Esophagus muscularis mucosa (tissue), 4 donors: ENCODE measurements at regions not wholly inside any gene's neighbourhood (a gene's known extent, or its start where the extent isn't known, plus 50 kb on each side); places are given as distances from the start of the nearest gene placed in this dataset.
A peak's percentile ranks its signal among the peaks of the same experiment; 100 is the strongest.

Source experiments
- DNase-seq: peaks from one replicate; pipeline ENCODE4 v3.0.0-alpha.2; 2017; ENCODE audit errors: extremely low spot score
- H3K27ac ChIP-seq, 4 donors: fragments of 200-600 bp; sonication (generic); replicated peaks in 1 of 4; 1 replicate in 3 of 4; 2 replicates in 1 of 4; pipeline ENCODE4 v1.5.1; 2016 to 2019; ENCODE audit warnings: mild to moderate bottlenecking in 1 of 4
- H3K27me3 ChIP-seq, 4 donors: fragments of 200-600 bp; sonication (generic); one replicate each; pipeline versions ENCODE4 v1.5.1 to v1.6.0; 2016 to 2019
- H3K36me3 ChIP-seq, 4 donors: fragments of 200-600 bp; sonication (generic); one replicate each; pipeline ENCODE4 v1.5.1; 2016 to 2019
- H3K4me1 ChIP-seq, 4 donors: fragments of 200-600 bp; sonication (generic); one replicate each; pipeline ENCODE4 v1.5.1; 2016 to 2019
- H3K4me3 ChIP-seq, 4 donors: fragments of 200-600 bp; sonication (generic); 1 replicate in 2 of 4; 2 replicates in 2 of 4; pipeline ENCODE4 v1.5.1; 2016 to 2019; ENCODE audit warnings: mild to moderate bottlenecking in 4 of 4, moderate library complexity in 1 of 4
- H3K9me3 ChIP-seq, 4 donors: fragments of 200-600 bp; sonication (generic); 1 replicate in 3 of 4; 2 replicates in 1 of 4; pipeline ENCODE4 v1.5.1; 2016 to 2019
- EP300 ChIP-seq: sonication (generic); formaldehyde crosslinking; IDR thresholded peaks from one replicate; pipeline ENCODE4 v1.6.1; 2017; ENCODE audit warnings: antibody characterized with exemption
- POLR2A ChIP-seq: fragments of 450-650 bp; IDR thresholded peaks from one replicate; pipeline ENCODE4 v1.6.1; 2017; ENCODE audit warnings: antibody characterized with exemption, moderate library complexity, mild to moderate bottlenecking, low read depth
- POLR2AphosphoS5 ChIP-seq, 2 donors: sonication (generic); formaldehyde crosslinking; IDR thresholded peaks; one replicate each; pipeline ENCODE4 v1.6.1; 2017; ENCODE audit warnings: antibody characterized with exemption in 2 of 2
- WGBS: methylation state at CpG from one replicate; pipeline ENCODE4 v1.1.5; 2018; 5-methylcytosine and 5-hydroxymethylcytosine counted together
- intact Hi-C: fragments of 100-400 bp; cut with DNase I; formaldehyde crosslinking; loops from one replicate; pipeline ENCODE4 v1.15.1; 2023
- TF ChIP-seq, protein P1 (sequence below), 3 experiments: fragments of 200-600 bp in 2 of 3; fragments of 450-650 bp in 1 of 3; sonication (generic) in 2 of 3; IDR thresholded peaks; one replicate each; pipeline ENCODE4 v1.5.1; 2017 to 2019; ENCODE audit warnings: antibody characterized with exemption in 3 of 3, mild to moderate bottlenecking in 2 of 3, moderate library complexity in 1 of 3

DNA sequence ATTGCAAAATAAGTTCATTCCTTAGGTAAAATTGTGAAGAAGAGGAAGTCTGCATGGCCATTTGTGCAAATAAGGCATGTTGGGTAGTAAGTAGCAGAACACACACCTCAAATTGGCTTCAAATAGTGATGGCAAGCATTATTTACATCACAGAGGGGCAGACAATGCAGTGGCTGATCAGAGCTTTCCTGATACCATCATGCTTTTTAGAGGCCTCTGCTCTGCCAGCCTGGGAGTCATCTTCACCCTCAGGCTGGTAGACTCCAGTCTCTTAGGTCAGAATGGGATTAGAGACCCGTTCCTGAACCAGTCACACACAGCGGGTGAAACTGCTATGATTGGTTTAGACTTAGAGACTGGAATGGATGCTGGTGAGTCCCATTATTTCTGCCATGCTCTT lies 396.0 kb upstream of the MCTP2 start:
- Histone ChIP-seq H3K9me3 (peaks cover 0 to 6% (median under 1%) of the 10 kb centered on the region in 4 donors), H3K27ac (no peak overlapping the region), H3K36me3 (no peaks in the 10 kb centered on the region), H3K4me3 (no peak overlapping the region), H3K27me3 (no peaks in the 10 kb centered on the region), H3K4me1 (peaks cover 0 to 15% (median 11%) of the 10 kb centered on the region in 4 donors)
- WGBS, result 96% methylated on average over 2 of the region's 2 CpGs
- no peak for DNase-seq
- no peak for TF ChIP-seq POLR2A
- TF ChIP-seq, protein P1, sequence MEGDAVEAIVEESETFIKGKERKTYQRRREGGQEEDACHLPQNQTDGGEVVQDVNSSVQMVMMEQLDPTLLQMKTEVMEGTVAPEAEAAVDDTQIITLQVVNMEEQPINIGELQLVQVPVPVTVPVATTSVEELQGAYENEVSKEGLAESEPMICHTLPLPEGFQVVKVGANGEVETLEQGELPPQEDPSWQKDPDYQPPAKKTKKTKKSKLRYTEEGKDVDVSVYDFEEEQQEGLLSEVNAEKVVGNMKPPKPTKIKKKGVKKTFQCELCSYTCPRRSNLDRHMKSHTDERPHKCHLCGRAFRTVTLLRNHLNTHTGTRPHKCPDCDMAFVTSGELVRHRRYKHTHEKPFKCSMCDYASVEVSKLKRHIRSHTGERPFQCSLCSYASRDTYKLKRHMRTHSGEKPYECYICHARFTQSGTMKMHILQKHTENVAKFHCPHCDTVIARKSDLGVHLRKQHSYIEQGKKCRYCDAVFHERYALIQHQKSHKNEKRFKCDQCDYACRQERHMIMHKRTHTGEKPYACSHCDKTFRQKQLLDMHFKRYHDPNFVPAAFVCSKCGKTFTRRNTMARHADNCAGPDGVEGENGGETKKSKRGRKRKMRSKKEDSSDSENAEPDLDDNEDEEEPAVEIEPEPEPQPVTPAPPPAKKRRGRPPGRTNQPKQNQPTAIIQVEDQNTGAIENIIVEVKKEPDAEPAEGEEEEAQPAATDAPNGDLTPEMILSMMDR (IDR thresholded peaks at IDR 0.05), result no peak
- TF ChIP-seq POLR2AphosphoS5 (IDR thresholded peaks at IDR 0.05), result no peak
- TF ChIP-seq EP300, result no peak
- intact Hi-C loops, result no loop called here

DNA sequence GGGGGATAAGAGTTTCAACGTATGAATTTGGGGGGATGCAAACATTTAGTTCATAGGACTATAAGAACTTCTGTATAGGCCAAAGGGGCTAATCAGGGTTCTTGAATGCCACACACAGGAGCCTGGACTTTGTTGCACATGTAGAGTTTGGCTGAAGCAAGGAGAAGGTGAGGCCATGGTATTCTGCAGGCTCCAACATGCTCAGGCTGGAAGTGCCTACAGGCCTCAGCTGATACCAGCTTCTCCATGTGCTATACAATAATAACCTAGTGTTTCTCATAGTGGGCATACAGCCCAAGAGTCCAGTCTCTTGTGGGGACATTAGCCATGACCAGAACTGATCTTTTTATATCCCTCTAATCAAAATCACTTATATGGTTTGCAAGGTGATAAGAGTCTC lies 399.7 kb upstream of the MCTP2 start:
- Histone ChIP-seq H3K4me3 (no peak overlapping the region), H3K27ac (no peak overlapping the region), H3K36me3 (no peaks in the 10 kb centered on the region), H3K9me3 (no peaks in the 10 kb centered on the region), H3K27me3 (no peaks in the 10 kb centered on the region), H3K4me1 (peaks cover 0 to 26% (median 17%) of the 10 kb centered on the region in 4 donors)
- intact Hi-C loops, result no loop called here
- WGBS, result 73% methylated on average over 1 of the region's 1 CpG
- TF ChIP-seq EP300, result no peak
- TF ChIP-seq, protein P1 (IDR thresholded peaks at IDR 0.05), result no peak
- DNase-seq, result no peak

DNA sequence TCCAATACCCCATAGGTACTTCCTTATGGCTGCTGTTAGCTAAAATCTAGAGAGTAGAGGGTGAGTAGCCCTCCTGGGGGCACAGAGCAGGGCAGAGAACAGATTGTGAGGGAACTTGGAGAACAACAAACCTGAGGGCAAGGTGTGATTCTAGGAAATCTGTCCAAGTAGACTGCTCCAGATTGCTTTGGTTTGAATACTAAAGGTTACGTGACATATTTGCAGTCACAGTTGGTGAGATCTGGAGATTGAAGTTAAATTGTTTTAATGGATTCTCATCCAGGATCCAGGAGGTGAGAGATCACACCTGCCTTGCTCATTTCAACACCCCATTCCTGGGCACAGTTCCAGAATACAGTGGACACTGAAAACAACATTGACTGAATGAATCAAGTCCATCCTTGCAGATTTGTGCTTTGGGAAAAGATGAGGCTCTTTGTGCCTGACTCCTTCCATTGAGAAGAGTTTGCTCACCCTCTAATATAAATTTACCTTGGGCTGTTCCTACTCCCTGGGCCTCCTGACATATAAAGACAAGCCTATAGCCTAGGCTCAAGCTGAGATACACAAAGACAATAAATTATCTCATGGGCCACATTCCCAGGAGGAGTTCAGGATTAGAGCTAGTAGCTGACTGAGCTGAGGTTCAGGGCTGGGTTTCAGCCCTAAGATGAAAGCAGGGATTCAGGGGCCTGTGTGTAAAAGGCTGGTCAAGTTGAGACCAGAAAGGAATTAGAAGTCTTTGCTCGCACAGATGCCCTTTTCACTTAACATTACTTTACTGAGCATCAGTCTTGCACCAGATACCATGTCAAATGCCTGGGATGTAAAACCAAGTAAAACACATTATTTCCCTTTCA lies 400.9 kb upstream of the MCTP2 start:
- H3K27ac ChIP-seq, result peak overlapping the region in 3 of 4 donors; percentile 8 to 44 (median 13)
- 81% methylated on average over 2 of the region's 2 CpGs for WGBS
- no peak for DNase-seq
- H3K4me3 ChIP-seq, result no peak overlapping the region
- no peak for TF ChIP-seq EP300
- TF ChIP-seq, protein P1 (IDR thresholded peaks at IDR 0.05), result no peak
- no peak for TF ChIP-seq POLR2AphosphoS5 (IDR thresholded peaks at IDR 0.05)
- no peak for TF ChIP-seq POLR2A
- no peaks in the 10 kb centered on the region for H3K36me3 ChIP-seq
- intact Hi-C loops, result no loop called here
- H3K27me3 ChIP-seq, result no peaks in the 10 kb centered on the region
- H3K4me1 ChIP-seq, result peaks cover 0 to 28% (median 20%) of the 10 kb centered on the region in 4 donors
- no peaks in the 10 kb centered on the region for H3K9me3 ChIP-seq

DNA sequence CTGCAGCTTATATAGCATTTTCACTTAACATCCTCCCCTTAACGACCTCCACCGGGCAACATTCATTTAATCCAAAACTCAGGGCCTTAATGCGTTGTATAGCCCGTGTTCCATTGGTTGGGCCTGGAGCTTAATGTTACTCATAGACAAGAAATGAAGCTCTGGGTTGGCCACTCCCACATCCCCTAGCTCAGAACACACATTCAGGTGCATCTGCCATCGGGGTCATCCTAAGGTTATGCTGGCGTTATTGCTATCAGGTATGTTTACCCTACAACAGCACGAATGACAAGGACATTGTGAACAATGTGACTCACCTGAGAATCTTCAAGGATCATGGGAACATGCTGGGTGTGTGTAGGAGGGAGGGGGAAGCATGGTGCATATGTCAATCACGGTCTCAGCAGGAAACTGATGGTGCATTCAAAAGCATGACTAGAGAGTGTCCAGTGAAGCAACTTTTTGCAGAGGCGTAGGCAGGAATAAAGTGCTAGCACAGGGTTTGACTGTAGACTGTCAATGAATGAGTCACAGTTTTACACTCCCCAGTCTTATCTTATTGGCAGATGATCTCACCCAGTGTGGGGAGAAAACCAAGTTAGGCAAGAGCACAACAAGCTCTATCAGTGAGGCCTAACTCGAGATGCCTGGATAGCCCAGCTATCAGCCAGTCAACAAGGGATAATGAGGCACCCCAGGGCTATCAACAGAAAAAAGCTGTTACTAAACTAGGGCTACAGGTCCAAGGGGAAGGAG lies 402.1 kb upstream of the MCTP2 start:
- no peaks in the 10 kb centered on the region for H3K36me3 ChIP-seq
- WGBS, result 82% methylated on average over 10 of the region's 10 CpGs
- peak overlapping the region in 2 of 4 donors; percentile 13 to 44 for H3K27ac ChIP-seq
- H3K27me3 ChIP-seq, result no peaks in the 10 kb centered on the region
- H3K4me1 ChIP-seq, result peaks cover 0 to 28% (median 20%) of the 10 kb centered on the region in 4 donors
- DNase-seq, result no peak
- intact Hi-C loops, result no loop called here
- H3K4me3 ChIP-seq, result no peak overlapping the region
- TF ChIP-seq, protein P1 (IDR thresholded peaks at IDR 0.05), result no peak
- TF ChIP-seq EP300 (no peak), POLR2A (no peak), POLR2AphosphoS5 (IDR thresholded peaks at IDR 0.05) (peak in 1 of 2 donors; percentile 13)
- H3K9me3 ChIP-seq, result no peaks in the 10 kb centered on the region
